Lung (tissue), 11 donors: ENCODE measurements at regions not wholly inside any gene's neighbourhood (a gene's known extent, or its start where the extent isn't known, plus 50 kb on each side); places are given as distances from the start of the nearest gene placed in this dataset.
"Not testable (repeated sequence)": the region's sequence is repeated elsewhere in the genome, so short reads cannot be mapped to it uniquely, and the experiment has no call there.

Experiments used
- ATAC-seq: fragments of 200-7000 bp; cut with Tn5 transposase; one replicate; pipeline ENCODE4 v1.9.1; 2020; ENCODE audit warnings: moderate number of reproducible peaks; ENCODE audit not compliant: insufficient read depth, low FRiP score
- DNase-seq, 3 donors: peaks; one replicate each; pipeline ENCODE4 v3.0.0-alpha.2; 2013 to 2017
- H3K27ac ChIP-seq, 2 donors: one replicate each; pipeline ENCODE4 v1.5.1; 2013; ENCODE audit warnings: mild to moderate bottlenecking in 2 of 2, moderate library complexity in 2 of 2, control low read depth in 1 of 2, inconsistent platforms in 1 of 2, low read depth in 1 of 2, low read length in 1 of 2
- H3K27me3 ChIP-seq, 3 donors: one replicate each; pipeline ENCODE4 v1.5.1; 2013; ENCODE audit warnings: low read length in 2 of 3; ENCODE audit not compliant: control insufficient read depth in 3 of 3, insufficient read depth in 3 of 3
- H3K36me3 ChIP-seq, 4 donors: one replicate each; pipeline ENCODE4 v1.5.1; 2013; ENCODE audit warnings: low read length in 4 of 4, mild to moderate bottlenecking in 1 of 4, moderate library complexity in 1 of 4; ENCODE audit not compliant: control insufficient read depth in 4 of 4, insufficient read depth in 4 of 4
- H3K4me1 ChIP-seq, 5 donors: one replicate each; pipeline ENCODE4 v1.5.1; 2013; ENCODE audit warnings: low read length in 5 of 5, mild to moderate bottlenecking in 2 of 5, moderate library complexity in 1 of 5; ENCODE audit not compliant: control insufficient read depth in 5 of 5, insufficient read depth in 5 of 5
- H3K4me3 ChIP-seq: one replicate; pipeline ENCODE4 v1.5.1; 2013; ENCODE audit warnings: mild to moderate bottlenecking, control low read depth, moderate library complexity
- H3K9ac ChIP-seq, 2 donors: one replicate each; pipeline ENCODE4 v1.5.1; 2013; ENCODE audit warnings: low read length in 2 of 2, control low read depth in 1 of 2; ENCODE audit not compliant: insufficient read depth in 1 of 2
- H3K9me3 ChIP-seq, 4 donors: one replicate each; pipeline ENCODE4 v1.5.1; 2013; ENCODE audit warnings: low read length in 3 of 4, mild to moderate bottlenecking in 1 of 4, moderate library complexity in 1 of 4; ENCODE audit not compliant: control insufficient read depth in 4 of 4, insufficient read depth in 3 of 4
- WGBS, 2 donors: extraction: QIAGEN DNeasy Blood & Tissue Kit; methylation state at CpG; one replicate each; pipeline ENCODE4 v1.1.7; 2013; 5-methylcytosine and 5-hydroxymethylcytosine counted together
- TF ChIP-seq, protein P1 (sequence below): IDR thresholded peaks from 2 replicates; pipeline ENCODE4 v1.5.1; 2012; ENCODE audit warnings: mild to moderate bottlenecking; ENCODE audit errors: control extremely low read depth, extremely low read depth
- donor health status: control.
- donor health status: control.
- donor health status: Bipolar disorder and iron deficiency.
- donor health status: healthy.
- donor health status: DM: yes; HTN: yes; CAD: no.

DNA sequence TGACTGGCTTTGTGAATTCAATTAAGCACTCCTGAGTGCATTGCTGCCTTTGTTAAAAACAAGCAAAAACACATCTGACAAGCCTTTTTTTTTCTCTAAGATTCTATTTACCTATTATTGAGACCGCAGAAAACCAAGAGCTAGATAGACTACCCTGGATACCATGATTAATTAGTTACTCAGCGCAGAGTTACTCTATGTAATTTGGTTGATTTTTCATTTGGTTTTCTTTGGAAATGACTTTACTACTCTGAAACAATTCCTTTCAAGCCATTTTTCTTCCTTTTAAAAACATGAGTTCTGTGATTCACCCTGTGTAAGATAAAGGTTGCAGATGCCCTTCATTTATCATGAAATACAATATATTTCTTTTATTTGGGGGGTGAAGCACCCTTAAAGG lies 421.6 kb upstream of the PIK3R1 start:
- DNase-seq (no peak), ATAC-seq (no peak)
- 95% methylated on average over 2 of the region's 2 CpGs for WGBS, 2 donors
- Histone ChIP-seq H3K4me1 (peaks cover 0 to 2% (median 0%) of the 10 kb centered on the region in 5 donors), H3K9ac (no peak overlapping the region), H3K9me3 (no peaks in the 10 kb centered on the region), H3K36me3 (no peaks in the 10 kb centered on the region), H3K4me3 (no peak overlapping the region), H3K27me3 (no peaks in the 10 kb centered on the region), H3K27ac (no peak overlapping the region)
- TF ChIP-seq, protein P1, sequence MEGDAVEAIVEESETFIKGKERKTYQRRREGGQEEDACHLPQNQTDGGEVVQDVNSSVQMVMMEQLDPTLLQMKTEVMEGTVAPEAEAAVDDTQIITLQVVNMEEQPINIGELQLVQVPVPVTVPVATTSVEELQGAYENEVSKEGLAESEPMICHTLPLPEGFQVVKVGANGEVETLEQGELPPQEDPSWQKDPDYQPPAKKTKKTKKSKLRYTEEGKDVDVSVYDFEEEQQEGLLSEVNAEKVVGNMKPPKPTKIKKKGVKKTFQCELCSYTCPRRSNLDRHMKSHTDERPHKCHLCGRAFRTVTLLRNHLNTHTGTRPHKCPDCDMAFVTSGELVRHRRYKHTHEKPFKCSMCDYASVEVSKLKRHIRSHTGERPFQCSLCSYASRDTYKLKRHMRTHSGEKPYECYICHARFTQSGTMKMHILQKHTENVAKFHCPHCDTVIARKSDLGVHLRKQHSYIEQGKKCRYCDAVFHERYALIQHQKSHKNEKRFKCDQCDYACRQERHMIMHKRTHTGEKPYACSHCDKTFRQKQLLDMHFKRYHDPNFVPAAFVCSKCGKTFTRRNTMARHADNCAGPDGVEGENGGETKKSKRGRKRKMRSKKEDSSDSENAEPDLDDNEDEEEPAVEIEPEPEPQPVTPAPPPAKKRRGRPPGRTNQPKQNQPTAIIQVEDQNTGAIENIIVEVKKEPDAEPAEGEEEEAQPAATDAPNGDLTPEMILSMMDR = no peak

DNA sequence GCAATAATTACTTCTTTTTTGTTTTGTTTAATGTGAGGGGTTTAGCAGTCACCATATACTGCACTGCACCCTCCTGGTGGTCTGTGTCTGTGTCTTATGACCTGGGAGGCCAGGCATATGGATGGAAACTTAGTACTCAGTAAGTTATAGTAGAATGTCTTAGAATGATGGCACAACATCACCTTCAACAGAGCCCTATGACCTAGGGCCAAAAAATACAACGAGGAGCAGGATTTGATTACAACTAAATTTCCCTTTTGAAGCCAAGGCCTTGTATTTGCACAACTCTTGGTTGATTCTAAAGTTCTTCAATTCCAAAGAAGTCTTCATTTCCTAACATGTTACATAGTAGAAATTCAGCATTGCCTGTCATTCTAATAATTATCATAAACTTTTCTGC lies 422.1 kb upstream of the PIK3R1 start:
- ATAC-seq (no peak), DNase-seq (no peak)
- Histone ChIP-seq H3K9me3 (no peaks in the 10 kb centered on the region), H3K36me3 (no peaks in the 10 kb centered on the region), H3K4me1 (peaks cover 0 to 2% (median 0%) of the 10 kb centered on the region in 5 donors), H3K27me3 (no peaks in the 10 kb centered on the region), H3K9ac (no peak overlapping the region), H3K4me3 (no peak overlapping the region), H3K27ac (no peak overlapping the region)
- WGBS, 2 donors = 51 to 58% methylated on average over 1 of the region's 1 CpG
- TF ChIP-seq, protein P1 = no peak

DNA sequence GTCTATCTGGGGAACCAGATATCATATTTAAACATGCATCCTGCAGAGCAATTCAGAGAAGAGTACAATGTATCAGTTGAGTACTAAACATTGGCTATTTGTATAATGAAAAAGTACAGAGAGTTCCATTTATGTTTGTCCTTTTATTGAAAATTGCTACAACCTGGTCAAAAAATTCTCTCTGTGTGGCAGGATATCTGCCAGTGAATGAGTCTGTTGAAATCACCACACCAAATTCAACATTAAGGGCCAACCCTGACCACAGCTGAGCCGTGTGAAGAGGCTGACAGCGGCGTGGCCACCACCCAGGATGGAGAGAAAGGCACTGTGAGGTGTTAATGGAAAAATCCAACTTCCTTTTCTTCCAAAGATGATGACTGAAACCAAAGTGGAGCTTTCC lies 422.7 kb upstream of the PIK3R1 start:
- Histone ChIP-seq H3K4me3 (no peak overlapping the region), H3K9ac (no peak overlapping the region), H3K4me1 (peaks cover 0 to 2% (median 0%) of the 10 kb centered on the region in 5 donors), H3K36me3 (no peaks in the 10 kb centered on the region), H3K9me3 (no peaks in the 10 kb centered on the region), H3K27me3 (no peaks in the 10 kb centered on the region), H3K27ac (no peak overlapping the region)
- TF ChIP-seq, protein P1 = no peak
- DNase-seq (no peak), ATAC-seq (no peak)
- WGBS, 2 donors = 68 to 86% methylated on average over 3 of the region's 3 CpGs

DNA sequence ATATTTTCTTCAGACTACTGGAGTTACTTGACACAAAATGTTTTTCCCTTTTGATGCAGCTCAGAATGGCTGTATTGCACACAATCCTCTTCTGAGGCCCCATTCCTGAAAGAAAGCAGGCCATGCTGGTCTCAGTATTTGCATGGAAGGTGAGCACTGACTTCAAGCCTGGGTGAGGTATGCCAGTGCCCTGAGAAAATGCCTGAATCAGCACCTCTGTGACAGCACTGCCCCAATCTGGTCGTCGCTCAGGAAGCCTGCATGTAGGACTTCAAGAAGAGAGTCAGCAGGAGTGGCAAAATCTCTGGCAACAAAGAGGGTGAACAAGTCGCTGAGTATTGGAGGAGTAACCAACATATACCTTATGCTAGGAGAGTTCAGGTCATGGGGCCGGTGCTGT lies 425.2 kb upstream of the PIK3R1 start:
- Histone ChIP-seq H3K27me3 (no peaks in the 10 kb centered on the region), H3K9me3 (no peaks in the 10 kb centered on the region), H3K9ac (no peak overlapping the region), H3K27ac (no peak overlapping the region), H3K4me1 (peaks cover 0 to 2% (median 0%) of the 10 kb centered on the region in 5 donors), H3K4me3 (no peak overlapping the region), H3K36me3 (no peaks in the 10 kb centered on the region)
- ATAC-seq = no peak
- no peak for DNase-seq
- 86 to 94% methylated on average over 4 of the region's 4 CpGs for WGBS, 2 donors
- TF ChIP-seq, protein P1 = no peak

DNA sequence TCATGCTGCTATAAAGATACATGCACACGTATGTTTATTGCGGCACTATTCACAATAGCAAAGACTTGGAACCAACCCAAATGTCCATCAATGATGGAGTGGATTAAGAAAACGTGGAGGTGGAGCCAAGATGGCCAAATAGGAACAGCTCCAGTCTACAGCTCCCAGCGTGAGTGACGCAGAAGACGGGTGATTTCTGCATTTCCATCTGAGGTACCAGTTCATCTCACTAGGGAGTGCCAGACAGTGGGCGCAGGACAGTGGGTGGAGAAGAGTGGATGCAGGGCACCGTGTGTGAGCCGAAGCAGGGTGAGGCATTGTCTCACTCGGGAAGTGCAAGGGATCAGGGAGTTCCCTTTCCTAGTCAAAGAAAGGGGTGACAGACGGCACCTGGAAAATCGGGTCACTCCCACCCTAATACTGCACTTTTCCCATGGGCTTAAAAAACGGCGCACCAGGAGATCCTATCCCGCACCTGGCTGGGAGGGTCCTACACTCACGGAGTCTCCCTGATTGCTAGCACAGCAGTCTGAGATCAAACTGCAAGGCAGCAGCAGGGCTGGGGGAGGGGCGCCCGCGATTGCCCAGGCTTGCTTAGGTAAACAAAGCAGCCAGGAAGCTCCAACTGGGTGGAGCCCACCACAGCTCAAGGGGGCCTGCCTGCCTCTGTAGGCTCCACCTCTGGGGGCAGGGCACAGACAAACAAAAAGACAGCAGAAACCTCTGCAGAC lies 435.5 kb upstream of the PIK3R1 start:
- not testable (repeated sequence) for H3K9me3 ChIP-seq, DNase-seq, H3K4me3 ChIP-seq, H3K27ac ChIP-seq, H3K4me1 ChIP-seq, H3K9ac ChIP-seq, H3K27me3 ChIP-seq, H3K36me3 ChIP-seq, ATAC-seq
- WGBS, 2 donors = 71% methylated on average over 17 to 19 of the region's 19 CpGs
